ENCODE measurements at regions not wholly inside any gene's neighbourhood (a gene's known extent, or its start where the extent isn't known, plus 50 kb on each side); places are given as distances from the start of the nearest gene placed in this dataset.

GRCh38 chr12:72957454-72957853 is 685.3 kb downstream of the TRHDE start:
- no peak for TF ChIP-seq CTCF (IDR thresholded peaks at IDR 0.05)
- TF ChIP-seq ZFX (IDR thresholded peaks at IDR 0.05; ENCODE audit: borderline replicate concordance): no peak
